Mesothelial cell of epicardium (in vitro differentiated cells): ENCODE measurements at regions not wholly inside any gene's neighbourhood (a gene's known extent, or its start where the extent isn't known, plus 50 kb on each side); places are given as distances from the start of the nearest gene placed in this dataset.
A peak's percentile ranks its signal among the peaks of the same experiment; 100 is the strongest.
"Not testable (repeated sequence)": the region's sequence is repeated elsewhere in the genome, so short reads cannot be mapped to it uniquely, and the experiment has no call there.

Experiments
- DNase-seq, 2 experiments: peaks; one replicate each; pipeline ENCODE4 v3.0.0; 2021; ENCODE audit warnings: low spot score in 2 of 2; ENCODE audit not compliant: unreplicated experiment in 2 of 2
- H3K27ac Mint-ChIP-seq: 2 replicates; pipeline ENCODE4 v1.8.0; 2021; ENCODE audit warnings: mixed read lengths
- H3K27me3 Mint-ChIP-seq: 2 replicates; pipeline ENCODE4 v1.8.0; 2021; ENCODE audit warnings: low read depth, mixed read lengths
- H3K36me3 Mint-ChIP-seq: 2 replicates; pipeline ENCODE4 v1.8.0; 2021; ENCODE audit warnings: mixed read lengths
- H3K4me1 Mint-ChIP-seq: 2 replicates; pipeline ENCODE4 v1.8.0; 2021; ENCODE audit warnings: mixed read lengths
- H3K4me3 Mint-ChIP-seq: 2 replicates; pipeline ENCODE4 v1.8.0; 2021; ENCODE audit warnings: mild to moderate bottlenecking, moderate library complexity, mixed read lengths
- H3K9me3 Mint-ChIP-seq: 2 replicates; pipeline ENCODE4 v1.8.0; 2021; ENCODE audit warnings: mixed read lengths
- TF ChIP-seq, protein P1 (sequence below): fragments of 200-600 bp; sonication (generic); IDR thresholded peaks from one replicate; pipeline ENCODE4 v1.5.0; 2021; ENCODE audit warnings: antibody characterized with exemption; ENCODE audit not compliant: unreplicated experiment

DNA sequence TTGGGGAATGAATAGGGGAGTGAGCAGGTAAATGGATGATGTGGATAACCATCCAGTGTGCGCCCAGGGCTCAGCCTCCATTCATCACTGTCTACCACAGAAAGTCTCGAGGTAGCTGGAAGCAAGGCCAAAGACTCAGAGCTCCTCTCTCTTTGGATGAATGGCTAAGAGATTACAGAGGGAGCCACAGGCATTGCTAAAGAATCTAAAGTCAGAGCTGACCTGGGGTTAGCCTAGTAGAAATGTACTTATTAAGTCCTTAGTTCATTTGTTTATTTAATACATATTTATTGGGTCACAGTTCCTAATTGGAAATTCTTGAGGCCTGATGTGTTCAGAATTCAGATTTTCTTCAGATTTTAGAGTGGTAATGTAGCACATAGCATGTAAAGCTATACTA is 88.7 kb upstream of the HPF1 start:
- Mint-ChIP-seq H3K36me3 (no peaks in the 10 kb centered on the region), H3K27me3 (peaks cover 2% of the 10 kb centered on the region), H3K4me3 (no peak overlapping the region), H3K27ac (no peak overlapping the region), H3K4me1 (peaks cover 9% of the 10 kb centered on the region), H3K9me3 (no peaks in the 10 kb centered on the region)
- TF ChIP-seq, protein P1, sequence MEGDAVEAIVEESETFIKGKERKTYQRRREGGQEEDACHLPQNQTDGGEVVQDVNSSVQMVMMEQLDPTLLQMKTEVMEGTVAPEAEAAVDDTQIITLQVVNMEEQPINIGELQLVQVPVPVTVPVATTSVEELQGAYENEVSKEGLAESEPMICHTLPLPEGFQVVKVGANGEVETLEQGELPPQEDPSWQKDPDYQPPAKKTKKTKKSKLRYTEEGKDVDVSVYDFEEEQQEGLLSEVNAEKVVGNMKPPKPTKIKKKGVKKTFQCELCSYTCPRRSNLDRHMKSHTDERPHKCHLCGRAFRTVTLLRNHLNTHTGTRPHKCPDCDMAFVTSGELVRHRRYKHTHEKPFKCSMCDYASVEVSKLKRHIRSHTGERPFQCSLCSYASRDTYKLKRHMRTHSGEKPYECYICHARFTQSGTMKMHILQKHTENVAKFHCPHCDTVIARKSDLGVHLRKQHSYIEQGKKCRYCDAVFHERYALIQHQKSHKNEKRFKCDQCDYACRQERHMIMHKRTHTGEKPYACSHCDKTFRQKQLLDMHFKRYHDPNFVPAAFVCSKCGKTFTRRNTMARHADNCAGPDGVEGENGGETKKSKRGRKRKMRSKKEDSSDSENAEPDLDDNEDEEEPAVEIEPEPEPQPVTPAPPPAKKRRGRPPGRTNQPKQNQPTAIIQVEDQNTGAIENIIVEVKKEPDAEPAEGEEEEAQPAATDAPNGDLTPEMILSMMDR = no peak
- DNase-seq = no peak

DNA sequence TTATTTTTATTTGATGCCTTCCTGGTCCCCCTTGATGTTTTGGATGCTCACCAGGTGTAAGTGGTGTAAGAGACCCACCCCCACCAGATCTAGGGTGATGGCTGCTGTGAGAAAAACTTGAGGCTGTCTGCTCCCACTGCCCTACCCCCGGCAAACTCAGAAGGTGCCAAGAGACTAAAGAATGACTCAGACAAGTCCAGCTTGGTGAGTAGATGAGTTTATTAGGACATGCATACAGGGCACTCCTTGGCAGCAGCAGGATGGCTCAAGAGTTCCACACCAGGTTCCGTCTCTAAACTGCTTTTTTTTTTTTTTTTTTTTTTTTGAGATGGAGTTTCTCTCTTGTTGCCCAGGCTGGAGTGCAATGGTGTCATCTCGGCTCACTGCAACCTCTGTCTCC is 84.0 kb upstream of the HPF1 start:
- H3K27ac Mint-ChIP-seq = no peak overlapping the region
- TF ChIP-seq, protein P1 = no peak
- no peaks in the 10 kb centered on the region for H3K36me3 Mint-ChIP-seq
- H3K4me1 Mint-ChIP-seq = peaks cover 2% of the 10 kb centered on the region
- peaks cover 7% of the 10 kb centered on the region for H3K27me3 Mint-ChIP-seq
- H3K4me3 Mint-ChIP-seq = no peak overlapping the region
- no peak for DNase-seq
- peaks cover 4% of the 10 kb centered on the region for H3K9me3 Mint-ChIP-seq

DNA sequence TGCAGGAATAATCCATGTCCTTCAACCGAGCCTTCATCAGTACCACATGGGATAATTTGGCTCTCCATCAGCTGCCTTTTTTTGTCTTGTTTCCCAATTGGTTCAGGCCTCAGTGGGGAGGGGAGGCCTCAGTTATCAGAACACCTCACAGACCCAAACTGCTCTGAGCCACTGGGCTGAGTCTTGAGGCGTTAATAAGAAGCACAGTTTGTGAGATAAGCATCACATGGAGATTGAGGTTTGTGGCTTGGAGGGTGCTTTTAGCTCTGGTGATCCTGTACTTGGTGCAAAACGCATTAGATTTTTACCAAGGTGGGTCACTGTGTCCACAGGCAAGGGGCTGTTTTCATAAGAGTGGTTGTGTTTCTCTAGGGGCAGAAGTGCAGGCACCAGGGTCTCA is 82.8 kb upstream of the HPF1 start:
- H3K27me3 Mint-ChIP-seq = peaks cover 7% of the 10 kb centered on the region
- H3K9me3 Mint-ChIP-seq = peaks cover 4% of the 10 kb centered on the region
- H3K4me1 Mint-ChIP-seq = no peaks in the 10 kb centered on the region
- no peak overlapping the region for H3K4me3 Mint-ChIP-seq
- no peak overlapping the region for H3K27ac Mint-ChIP-seq
- DNase-seq = no peak
- TF ChIP-seq, protein P1 = no peak
- no peaks in the 10 kb centered on the region for H3K36me3 Mint-ChIP-seq

DNA sequence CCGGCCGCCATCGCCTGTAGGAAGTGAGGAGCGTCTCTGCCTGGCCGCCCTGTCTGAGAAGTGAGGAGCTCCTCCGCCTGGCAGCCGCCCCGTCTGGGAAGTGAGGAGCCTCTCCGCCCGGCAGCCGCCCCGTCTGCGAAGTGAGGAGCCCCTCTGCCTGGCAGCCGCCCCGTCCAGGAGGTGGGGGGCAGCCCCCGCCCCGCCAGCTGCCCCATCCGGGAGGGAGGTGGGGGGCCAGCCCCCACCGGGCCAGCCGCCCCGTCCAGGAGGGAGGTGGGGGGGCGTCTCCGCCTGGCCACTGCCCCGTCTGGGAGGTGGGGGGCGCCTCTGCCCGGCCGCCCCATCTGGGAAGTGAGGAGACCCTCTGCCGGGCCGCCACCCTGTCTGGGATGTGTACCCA is 70.6 kb upstream of the HPF1 start:
- not testable (repeated sequence) for H3K27ac Mint-ChIP-seq, H3K36me3 Mint-ChIP-seq, H3K4me1 Mint-ChIP-seq, H3K9me3 Mint-ChIP-seq, DNase-seq, H3K4me3 Mint-ChIP-seq, H3K27me3 Mint-ChIP-seq

DNA sequence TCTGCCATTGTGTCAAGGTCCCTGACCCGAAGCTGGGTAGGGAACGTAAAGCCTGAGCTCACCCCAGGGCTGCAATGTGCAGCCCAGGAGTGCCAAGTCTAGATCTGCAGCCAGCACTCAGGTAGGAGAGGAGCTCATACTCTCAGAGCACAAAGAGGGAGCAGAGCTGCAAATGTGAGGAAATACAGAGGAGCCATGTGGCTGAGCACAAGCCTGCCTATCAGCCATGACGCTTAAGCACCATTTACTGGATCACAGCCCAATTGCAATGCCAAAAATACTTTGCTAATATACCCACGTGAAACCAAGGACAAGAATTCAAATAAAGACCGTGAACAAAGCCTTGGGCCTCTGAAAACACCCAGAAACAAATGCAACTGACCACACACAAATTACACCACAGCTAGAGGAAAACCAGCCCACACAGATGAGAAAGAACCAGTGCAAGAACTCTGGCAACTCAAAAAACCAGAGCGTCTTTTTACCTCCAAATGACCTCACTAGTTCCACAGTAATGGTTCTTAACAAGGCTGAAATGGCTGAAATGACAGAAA is 69.0 kb upstream of the HPF1 start:
- TF ChIP-seq, protein P1 = no peak
- Mint-ChIP-seq H3K4me3 (no peak overlapping the region), H3K9me3 (peaks cover 8% of the 10 kb centered on the region), H3K27ac (no peak overlapping the region), H3K4me1 (no peaks in the 10 kb centered on the region), H3K27me3 (peaks cover 5% of the 10 kb centered on the region), H3K36me3 (no peaks in the 10 kb centered on the region)
- no peak for DNase-seq

DNA sequence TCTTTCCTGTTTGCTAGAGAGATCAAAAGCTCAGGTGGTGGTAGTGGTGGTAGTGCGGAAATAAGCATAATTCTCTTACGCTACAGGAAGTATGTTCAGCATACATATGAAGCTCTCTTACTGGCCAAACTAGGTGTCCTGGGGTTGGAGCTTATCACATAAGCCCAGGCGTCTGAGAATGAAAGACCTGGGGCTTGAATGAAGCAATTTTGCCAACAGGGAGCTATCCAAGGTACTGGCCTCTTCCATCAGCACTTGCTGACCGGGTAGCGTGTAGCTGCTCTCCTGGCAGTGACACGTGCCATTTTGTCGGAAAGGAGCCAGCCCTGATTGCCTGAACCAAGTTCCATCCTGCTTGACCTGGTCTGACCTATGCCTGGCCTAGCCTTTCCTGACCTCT is 65.9 kb upstream of the HPF1 start:
- Mint-ChIP-seq H3K27me3 (peaks cover under 1% of the 10 kb centered on the region), H3K27ac (no peak overlapping the region), H3K4me1 (no peaks in the 10 kb centered on the region), H3K9me3 (peaks cover 8% of the 10 kb centered on the region), H3K36me3 (no peaks in the 10 kb centered on the region), H3K4me3 (no peak overlapping the region)
- TF ChIP-seq, protein P1 = no peak
- DNase-seq = peak; percentile 29 to 65
